ENCODE measurements at regions not wholly inside any gene's neighbourhood (a gene's known extent, or its start where the extent isn't known, plus 50 kb on each side); places are given as distances from the start of the nearest gene placed in this dataset.

DNA sequence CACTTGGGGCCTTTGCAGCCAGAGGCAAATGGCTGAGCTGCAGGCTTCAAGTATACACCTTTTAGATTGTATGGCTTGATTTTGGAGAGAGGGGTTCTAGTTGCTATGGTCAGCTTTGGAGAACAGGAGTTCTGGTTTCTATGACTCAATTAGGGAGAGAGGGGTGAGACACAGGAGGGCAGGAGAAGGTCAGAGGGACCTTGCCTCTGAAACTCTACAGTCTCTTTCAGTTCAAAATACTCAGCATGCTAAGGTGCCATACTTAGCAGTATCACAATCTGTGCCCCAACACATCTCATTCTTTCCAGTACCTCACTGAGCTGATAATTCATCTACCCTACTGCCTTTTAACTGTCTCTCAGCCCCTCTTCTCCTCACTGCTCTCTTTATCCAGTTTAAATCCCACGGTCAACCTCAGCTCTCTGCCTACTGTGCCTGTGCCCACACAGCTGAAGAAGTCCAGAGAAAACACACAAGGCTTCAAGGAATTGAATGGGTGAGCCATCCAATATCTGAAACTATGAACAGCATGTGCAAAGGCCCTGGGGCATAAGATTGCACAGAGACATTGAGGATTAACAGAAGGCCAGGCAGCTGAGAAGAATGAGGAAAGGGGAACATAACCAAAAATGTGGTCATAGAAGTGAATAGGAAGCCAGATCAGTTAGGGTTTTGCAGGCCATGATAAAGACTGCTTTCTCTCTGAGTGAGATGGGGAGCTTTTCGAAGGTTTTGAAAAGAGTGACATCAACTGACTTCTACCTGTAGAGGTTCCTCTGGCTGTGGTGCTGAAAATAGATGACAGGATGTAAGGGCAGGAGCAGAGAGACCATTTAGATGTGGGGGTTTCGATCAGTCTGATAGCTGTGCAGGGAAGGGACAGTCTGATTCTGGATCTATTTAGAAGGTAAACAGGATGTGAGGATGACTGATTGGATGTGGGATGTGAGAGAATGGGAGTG, 54.5 kb upstream of the C3orf80 start:
- DNase-seq, result no peak

DNA sequence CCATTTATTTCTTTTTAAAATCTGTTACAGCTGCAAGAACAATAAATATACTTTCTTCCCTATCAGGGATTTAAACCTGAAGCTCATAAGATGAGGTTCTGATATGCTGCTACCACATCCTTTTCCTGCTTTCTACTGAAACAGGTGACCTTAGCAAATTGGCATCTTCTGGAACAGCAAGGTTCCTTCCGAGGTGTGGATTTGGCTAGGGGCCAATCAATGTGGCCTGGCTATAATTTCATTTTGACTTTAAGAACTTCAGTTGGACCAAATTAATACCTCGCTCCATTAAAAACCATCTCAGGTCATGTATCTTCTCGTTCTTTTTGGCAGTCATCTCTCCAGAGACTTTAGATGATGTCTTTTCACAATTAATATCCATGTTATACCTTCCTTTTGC, 53.4 kb upstream of the C3orf80 start:
- no peak for DNase-seq

DNA sequence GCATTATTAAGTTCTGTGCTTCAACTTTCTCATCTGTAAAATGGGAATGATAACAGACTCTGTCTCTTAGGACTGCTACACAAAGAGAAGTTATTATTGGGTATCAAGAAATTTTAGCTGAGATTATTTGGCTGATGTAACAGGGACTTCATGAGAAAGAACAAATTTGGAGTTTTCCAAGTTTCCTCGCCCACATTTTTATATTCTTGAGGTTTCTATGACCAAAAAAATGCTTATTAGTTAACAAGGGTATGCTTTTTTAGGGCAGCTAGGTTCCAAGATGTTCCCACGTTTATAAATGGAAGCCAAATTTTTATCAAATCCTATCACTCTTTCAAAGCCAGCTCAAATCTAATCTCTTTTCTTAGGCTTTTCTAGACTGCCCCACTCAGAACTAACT, 50.6 kb upstream of the C3orf80 start:
- no peak for DNase-seq

All from T-helper 1 cell (primary cell).